ENCODE measurements at regions not wholly inside any gene's neighbourhood (a gene's known extent, or its start where the extent isn't known, plus 50 kb on each side); places are given as distances from the start of the nearest gene placed in this dataset.

- TF ChIP-seq EZH2 (IDR thresholded peaks at IDR 0.05; ENCODE audit: borderline replicate concordance, low read length), result no peak
- TF ChIP-seq, protein P1, sequence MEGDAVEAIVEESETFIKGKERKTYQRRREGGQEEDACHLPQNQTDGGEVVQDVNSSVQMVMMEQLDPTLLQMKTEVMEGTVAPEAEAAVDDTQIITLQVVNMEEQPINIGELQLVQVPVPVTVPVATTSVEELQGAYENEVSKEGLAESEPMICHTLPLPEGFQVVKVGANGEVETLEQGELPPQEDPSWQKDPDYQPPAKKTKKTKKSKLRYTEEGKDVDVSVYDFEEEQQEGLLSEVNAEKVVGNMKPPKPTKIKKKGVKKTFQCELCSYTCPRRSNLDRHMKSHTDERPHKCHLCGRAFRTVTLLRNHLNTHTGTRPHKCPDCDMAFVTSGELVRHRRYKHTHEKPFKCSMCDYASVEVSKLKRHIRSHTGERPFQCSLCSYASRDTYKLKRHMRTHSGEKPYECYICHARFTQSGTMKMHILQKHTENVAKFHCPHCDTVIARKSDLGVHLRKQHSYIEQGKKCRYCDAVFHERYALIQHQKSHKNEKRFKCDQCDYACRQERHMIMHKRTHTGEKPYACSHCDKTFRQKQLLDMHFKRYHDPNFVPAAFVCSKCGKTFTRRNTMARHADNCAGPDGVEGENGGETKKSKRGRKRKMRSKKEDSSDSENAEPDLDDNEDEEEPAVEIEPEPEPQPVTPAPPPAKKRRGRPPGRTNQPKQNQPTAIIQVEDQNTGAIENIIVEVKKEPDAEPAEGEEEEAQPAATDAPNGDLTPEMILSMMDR (IDR thresholded peaks at IDR 0.05; ENCODE audit: low read length), result no peak
Observed at GRCh38 chr6:137815692-137816091, 51.4 kb upstream of the TNFAIP3 start.

All from OCI-LY1 (cell line).